ENCODE measurements at regions not wholly inside any gene's neighbourhood (a gene's known extent, or its start where the extent isn't known, plus 50 kb on each side); places are given as distances from the start of the nearest gene placed in this dataset.
"Not testable (repeated sequence)": the region's sequence is repeated elsewhere in the genome, so short reads cannot be mapped to it uniquely, and the experiment has no call there.

DNA sequence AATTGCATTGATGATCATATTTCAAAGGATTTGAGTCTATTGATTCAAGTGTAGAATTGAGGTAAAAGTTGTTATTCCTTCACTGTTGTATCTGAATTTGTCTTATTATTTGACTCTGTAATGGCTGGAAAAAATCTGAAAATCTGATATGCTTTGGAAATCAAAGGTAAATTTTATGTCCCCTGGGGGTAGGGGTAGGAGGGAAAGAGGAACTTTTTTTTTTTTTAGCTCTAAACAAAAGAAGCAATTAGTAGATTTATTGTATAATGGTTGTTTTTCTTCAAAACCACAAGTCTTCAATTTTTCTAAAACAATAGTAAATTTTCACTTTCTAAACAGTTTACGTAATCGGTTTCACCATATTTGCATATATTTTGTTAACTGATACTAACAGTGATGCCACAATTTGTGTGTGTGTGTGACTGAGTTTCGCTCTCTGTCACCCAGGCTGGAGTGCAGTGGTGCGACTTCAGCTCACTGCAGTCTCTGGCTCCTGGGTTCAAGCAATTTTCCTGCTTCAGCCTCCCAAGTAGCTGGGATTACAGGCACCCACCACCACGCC lies 91.7 kb upstream of the GOLGA6L4 start:
- WGBS, 2 donors: 89 to 95% methylated on average over 5 of the region's 5 CpGs

DNA sequence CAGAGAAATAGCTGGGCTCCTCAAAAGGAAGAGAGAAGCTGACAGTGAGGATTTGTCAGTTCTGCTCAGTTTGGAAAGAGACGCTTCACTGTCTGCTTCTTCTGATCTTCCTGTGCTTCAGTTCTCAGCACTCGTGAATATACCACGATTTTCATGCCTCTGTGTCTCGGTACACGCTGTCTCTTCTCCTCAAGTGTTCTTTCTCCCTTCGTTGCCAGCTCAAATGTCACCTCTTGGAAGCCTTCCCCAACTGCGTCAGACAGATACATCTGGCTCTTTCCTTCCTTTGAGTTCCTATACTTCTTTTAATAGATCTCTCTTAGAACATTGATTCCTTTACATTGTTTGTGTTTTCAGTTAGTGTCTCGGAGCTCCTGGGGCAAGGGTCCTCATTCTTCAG lies 90.6 kb upstream of the GOLGA6L4 start:
- WGBS, 2 donors: 44 to 54% methylated on average over 8 of the region's 8 CpGs
- H3K27me3 ChIP-seq; DNase-seq; H3K36me3 ChIP-seq; H3K4me3 ChIP-seq; intact Hi-C loops (cut with DNase I); H3K9me3 ChIP-seq: not testable (repeated sequence)
- peak in 5 of 8 donors; percentile 30 to 80 (median 77) for ATAC-seq
- H3K4me1 ChIP-seq: peaks cover 0 to 15% (median 0%) of the 10 kb centered on the region in 9 donors
- peak overlapping the region in 2 of 10 donors; percentile 34 to 55 for H3K27ac ChIP-seq

More for the DNA sequence above, 91.7 kb upstream of the GOLGA6L4 start:
- TF ChIP-seq, protein P1, sequence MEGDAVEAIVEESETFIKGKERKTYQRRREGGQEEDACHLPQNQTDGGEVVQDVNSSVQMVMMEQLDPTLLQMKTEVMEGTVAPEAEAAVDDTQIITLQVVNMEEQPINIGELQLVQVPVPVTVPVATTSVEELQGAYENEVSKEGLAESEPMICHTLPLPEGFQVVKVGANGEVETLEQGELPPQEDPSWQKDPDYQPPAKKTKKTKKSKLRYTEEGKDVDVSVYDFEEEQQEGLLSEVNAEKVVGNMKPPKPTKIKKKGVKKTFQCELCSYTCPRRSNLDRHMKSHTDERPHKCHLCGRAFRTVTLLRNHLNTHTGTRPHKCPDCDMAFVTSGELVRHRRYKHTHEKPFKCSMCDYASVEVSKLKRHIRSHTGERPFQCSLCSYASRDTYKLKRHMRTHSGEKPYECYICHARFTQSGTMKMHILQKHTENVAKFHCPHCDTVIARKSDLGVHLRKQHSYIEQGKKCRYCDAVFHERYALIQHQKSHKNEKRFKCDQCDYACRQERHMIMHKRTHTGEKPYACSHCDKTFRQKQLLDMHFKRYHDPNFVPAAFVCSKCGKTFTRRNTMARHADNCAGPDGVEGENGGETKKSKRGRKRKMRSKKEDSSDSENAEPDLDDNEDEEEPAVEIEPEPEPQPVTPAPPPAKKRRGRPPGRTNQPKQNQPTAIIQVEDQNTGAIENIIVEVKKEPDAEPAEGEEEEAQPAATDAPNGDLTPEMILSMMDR (IDR thresholded peaks at IDR 0.05): no peak
- Histone ChIP-seq H3K36me3 (no peaks in the 10 kb centered on the region), H3K27me3 (no peaks in the 10 kb centered on the region), H3K9me3 (no peaks in the 10 kb centered on the region), H3K4me3 (no peak overlapping the region), H3K27ac (no peak overlapping the region), H3K4me1 (peaks cover 0 to 15% (median 0%) of the 10 kb centered on the region in 9 donors)
- ATAC-seq: no peak
- no peak for DNase-seq
- intact Hi-C loops (cut with DNase I): no loop called here

DNA sequence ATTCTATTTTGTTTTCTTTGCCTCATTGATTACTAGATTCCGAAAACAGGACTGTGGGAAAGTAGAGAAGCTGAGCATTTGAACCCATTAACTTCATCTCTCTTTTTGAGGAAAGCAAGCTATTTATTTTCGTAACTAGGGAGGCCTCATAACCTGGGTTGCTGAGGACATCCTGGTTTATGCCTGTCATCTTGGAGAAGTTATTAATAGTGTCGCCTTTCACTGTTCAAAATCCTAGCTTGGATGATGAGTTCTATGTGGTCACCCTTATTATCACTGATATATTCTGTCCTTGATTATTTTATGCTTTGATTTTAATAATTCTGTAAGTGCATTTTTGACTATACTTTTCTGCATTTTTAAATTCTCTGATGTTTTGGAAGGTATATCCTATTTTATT lies 89.3 kb upstream of the GOLGA6L4 start:
- H3K36me3 ChIP-seq; intact Hi-C loops (cut with DNase I); DNase-seq; H3K4me3 ChIP-seq; H3K27ac ChIP-seq; H3K9me3 ChIP-seq; H3K27me3 ChIP-seq: not testable (repeated sequence)
- ATAC-seq: peak in 4 of 8 donors; percentile 35 to 65 (median 58)
- 77 to 87% methylated on average over 3 of the region's 3 CpGs for WGBS, 2 donors
- H3K4me1 ChIP-seq: peaks cover 0 to 15% (median 0%) of the 10 kb centered on the region in 9 donors

DNA sequence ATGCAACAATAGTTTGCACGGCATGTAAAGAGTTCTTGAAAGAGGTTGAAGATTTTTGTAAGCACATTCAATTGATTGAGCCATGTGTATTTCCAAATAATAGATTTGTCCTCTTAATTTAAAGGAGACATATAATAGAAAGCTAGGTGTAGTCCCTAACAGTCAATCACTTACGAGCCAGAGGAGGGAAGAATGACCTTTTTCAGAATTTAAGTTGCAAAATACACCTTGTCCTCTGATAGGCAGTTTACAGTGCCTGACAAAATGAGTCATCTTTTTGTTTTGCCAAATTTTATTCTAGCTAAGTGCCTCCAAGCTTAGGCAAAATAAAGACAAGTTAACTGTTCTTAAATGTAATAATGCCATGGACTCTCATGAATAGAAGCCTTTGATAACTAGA lies 88.3 kb upstream of the GOLGA6L4 start:
- H3K4me3 ChIP-seq; H3K36me3 ChIP-seq; intact Hi-C loops (cut with DNase I); H3K27ac ChIP-seq; H3K27me3 ChIP-seq; ATAC-seq; H3K9me3 ChIP-seq; DNase-seq: not testable (repeated sequence)
- 100% methylated on average over 1 of the region's 2 CpGs for WGBS, 2 donors
- H3K4me1 ChIP-seq: peaks cover 0 to 15% (median 0%) of the 10 kb centered on the region in 9 donors

DNA sequence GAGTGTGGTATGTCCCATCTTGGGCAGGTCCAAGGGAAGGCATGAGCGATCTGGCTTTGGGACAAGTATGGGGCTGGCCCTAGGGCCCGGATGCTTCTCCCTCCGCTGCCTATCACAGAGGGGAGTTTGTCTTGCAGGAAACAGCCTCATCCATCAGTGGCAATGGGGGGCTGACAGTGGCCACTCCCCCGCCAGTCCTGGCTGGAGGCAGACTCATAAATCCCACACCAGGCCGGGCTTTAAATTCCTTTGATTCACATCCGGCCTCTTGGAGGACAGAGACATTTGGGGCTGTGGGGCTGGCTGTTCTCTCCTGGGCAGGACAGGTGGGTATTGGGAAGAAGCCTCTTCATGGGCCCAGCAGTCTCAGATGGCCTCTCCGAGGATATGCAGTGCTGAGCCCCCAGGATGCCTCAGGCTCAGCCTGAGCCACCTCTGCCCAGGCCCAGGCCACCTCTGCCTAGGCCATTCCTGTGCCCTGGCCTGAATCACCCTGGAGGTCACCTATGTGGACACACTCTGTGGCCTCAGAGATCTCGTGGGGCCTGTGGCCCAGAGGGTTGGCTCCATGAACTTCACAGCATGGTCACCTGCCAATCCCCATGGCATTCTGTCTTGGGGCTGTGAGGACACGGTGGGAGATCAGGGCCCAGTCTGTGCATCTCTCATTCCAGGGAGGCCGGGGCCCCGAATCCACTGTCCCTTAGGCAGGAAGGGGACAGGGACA lies 84.2 kb upstream of the GOLGA6L4 start:
- no peaks in the 10 kb centered on the region for H3K9me3 ChIP-seq
- no peaks in the 10 kb centered on the region for H3K36me3 ChIP-seq
- WGBS, 2 donors: 83 to 84% methylated on average over 11 of the region's 11 CpGs
- no peak for DNase-seq
- no peak overlapping the region for H3K27ac ChIP-seq
- H3K4me1 ChIP-seq: no peaks in the 10 kb centered on the region
- no peaks in the 10 kb centered on the region for H3K27me3 ChIP-seq
- peak in 1 of 8 donors; percentile 10 for ATAC-seq
- TF ChIP-seq, protein P1 (IDR thresholded peaks at IDR 0.05): no peak
- no peak overlapping the region for H3K4me3 ChIP-seq
- intact Hi-C loops (cut with DNase I): no loop called here

DNA sequence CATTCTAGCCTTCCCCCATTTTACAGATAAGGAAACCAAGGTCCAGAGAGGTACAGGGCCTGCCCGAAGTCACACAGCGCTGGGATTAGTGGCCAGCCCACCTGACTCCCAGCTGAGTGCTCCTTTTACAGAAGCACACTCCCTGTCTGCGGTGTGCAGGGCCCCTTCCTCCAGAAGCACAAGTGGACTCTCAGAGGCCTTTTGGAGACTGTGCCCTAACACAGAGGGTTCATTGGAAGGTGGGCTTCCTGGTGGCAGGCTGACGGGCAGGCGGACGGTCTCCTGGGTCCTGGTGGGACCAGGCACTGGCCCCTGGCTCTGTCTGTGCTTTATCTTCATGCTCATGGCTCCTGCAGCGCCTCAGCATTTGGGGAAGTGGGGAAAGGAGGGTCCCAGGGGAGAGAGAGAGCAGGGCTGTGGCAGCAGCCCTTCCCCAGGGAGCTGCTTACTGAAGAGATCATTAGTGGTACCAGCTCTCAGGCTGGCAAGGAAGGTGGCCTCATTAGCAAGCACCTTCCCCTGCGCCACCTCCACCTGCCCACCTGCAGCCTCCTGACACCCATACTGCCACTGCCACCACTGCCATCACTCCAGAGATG lies 83.1 kb upstream of the GOLGA6L4 start:
- H3K4me1 ChIP-seq; H3K4me3 ChIP-seq; H3K27me3 ChIP-seq; ATAC-seq; H3K36me3 ChIP-seq; H3K9me3 ChIP-seq; H3K27ac ChIP-seq; DNase-seq; intact Hi-C loops (cut with DNase I): not testable (repeated sequence)
- 94 to 95% methylated on average over 8 of the region's 8 CpGs for WGBS, 2 donors

DNA sequence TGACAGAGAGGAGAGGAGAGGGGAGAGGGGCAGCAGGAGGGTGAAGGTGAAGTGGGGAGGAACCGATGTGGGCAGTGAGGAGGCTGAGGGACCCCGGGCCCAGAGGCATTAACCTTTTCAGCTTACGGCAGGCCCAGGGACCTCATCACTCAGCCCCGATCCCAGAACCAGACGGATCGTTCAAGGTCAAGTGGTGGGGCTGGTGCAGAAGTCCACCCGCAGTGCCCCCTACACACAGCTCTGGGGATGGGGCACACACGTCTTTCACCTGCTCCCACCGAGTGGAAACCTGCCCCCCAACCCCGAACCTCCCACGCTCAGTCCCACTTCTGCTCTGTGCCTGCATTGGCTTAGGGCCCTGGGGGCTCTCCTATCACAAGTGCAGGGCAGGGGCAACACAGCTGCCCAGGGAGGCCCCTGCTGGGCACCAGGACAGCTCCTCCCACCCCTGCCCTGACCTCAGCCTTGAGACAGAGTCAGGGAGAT lies 81.9 kb upstream of the GOLGA6L4 start:
- ATAC-seq: peak in 1 of 8 donors; percentile 6
- H3K9me3 ChIP-seq; H3K4me1 ChIP-seq; DNase-seq; H3K27me3 ChIP-seq; H3K27ac ChIP-seq; H3K36me3 ChIP-seq; intact Hi-C loops (cut with DNase I); H3K4me3 ChIP-seq: not testable (repeated sequence)
- 86 to 91% methylated on average over 9 to 11 of the region's 11 CpGs for WGBS, 2 donors

DNA sequence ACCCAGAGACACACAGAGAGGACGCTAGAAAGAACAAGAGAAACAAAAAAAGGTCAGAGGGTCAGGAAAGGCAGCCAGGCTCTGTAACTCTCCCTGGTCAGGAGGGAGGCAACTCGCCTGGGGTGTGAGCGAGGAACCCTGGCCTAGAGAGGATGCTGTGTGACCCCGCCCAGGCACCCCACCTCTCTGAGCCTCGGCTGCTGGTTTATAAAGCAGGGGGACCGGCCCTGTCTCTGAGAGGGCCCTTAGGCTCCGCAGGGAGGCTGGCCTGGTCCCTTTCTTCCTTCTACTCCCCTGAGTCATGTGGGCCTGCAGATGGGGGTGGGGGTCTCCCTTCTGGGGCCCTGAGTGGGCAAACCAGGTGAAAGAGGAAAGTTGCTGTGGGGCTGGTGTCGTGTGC lies 81.3 kb upstream of the GOLGA6L4 start:
- DNase-seq; H3K27ac ChIP-seq; ATAC-seq; intact Hi-C loops (cut with DNase I); H3K9me3 ChIP-seq; H3K27me3 ChIP-seq; H3K36me3 ChIP-seq; H3K4me1 ChIP-seq; H3K4me3 ChIP-seq: not testable (repeated sequence)
- 82 to 84% methylated on average over 8 of the region's 8 CpGs for WGBS, 2 donors

DNA sequence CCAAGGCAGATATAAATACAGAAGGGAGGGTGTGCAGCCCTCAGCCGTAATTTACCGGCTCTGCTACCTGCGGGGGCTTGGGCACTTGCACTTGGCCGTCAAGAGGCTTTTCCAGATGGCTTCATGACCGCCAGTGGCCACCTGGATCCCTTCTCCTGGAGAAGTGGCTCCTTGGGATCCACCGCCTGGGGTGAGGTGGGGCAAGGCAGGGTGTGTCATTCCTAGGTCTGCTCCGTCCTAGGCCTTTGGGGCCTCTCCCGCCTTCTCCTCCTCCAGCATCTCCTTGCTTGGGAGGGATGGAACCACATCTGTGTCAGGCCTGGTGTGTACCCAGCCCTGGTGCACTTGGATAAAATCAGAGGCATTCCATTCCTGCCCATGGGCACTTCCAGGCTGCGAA lies 80.8 kb upstream of the GOLGA6L4 start:
- ATAC-seq; intact Hi-C loops (cut with DNase I); H3K4me1 ChIP-seq; H3K27ac ChIP-seq; H3K27me3 ChIP-seq; DNase-seq; H3K4me3 ChIP-seq; H3K9me3 ChIP-seq; H3K36me3 ChIP-seq: not testable (repeated sequence)
- WGBS, 2 donors: 93 to 96% methylated on average over 9 of the region's 9 CpGs

All from heart right ventricle (tissue), 16 donors.